ENCODE measurements at regions not wholly inside any gene's neighbourhood (a gene's known extent, or its start where the extent isn't known, plus 50 kb on each side); places are given as distances from the start of the nearest gene placed in this dataset.

DNA sequence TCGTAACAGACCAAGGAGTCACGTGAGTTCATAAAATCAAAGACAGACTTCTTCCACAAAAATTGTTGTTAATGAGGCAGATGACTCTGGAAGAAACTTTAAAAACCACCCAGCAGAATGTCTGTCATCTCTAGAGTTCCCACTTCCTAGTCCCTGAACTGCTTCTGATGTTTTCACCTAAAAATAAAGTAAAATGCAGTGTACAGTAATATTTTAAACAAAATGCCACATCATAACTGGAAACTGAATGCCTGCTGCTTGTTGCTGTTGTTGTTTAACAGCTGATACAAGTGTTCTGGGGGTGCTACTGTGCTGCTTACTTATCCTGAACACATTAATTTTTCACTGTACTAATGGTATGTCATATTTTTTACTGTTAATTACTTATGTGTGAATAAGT is 577.2 kb downstream of the MTRR start:
- TF ChIP-seq, protein P1, sequence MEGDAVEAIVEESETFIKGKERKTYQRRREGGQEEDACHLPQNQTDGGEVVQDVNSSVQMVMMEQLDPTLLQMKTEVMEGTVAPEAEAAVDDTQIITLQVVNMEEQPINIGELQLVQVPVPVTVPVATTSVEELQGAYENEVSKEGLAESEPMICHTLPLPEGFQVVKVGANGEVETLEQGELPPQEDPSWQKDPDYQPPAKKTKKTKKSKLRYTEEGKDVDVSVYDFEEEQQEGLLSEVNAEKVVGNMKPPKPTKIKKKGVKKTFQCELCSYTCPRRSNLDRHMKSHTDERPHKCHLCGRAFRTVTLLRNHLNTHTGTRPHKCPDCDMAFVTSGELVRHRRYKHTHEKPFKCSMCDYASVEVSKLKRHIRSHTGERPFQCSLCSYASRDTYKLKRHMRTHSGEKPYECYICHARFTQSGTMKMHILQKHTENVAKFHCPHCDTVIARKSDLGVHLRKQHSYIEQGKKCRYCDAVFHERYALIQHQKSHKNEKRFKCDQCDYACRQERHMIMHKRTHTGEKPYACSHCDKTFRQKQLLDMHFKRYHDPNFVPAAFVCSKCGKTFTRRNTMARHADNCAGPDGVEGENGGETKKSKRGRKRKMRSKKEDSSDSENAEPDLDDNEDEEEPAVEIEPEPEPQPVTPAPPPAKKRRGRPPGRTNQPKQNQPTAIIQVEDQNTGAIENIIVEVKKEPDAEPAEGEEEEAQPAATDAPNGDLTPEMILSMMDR (optimal IDR thresholded peaks at IDR 0.05 in 1 of 3, IDR thresholded peaks at IDR 0.05 in 1 of 3, conservative IDR thresholded peaks at IDR 0.05 in 1 of 3; ENCODE audit: extremely low read depth in 1 of 3, insufficient read depth in 2 of 3, low read length in 3 of 3): no peak
- no peak for TF ChIP-seq EZH2 (IDR thresholded peaks at IDR 0.05; ENCODE audit: low read length)

All from keratinocyte (primary cell).